SK-N-SH (cell line): ENCODE measurements at regions not wholly inside any gene's neighbourhood (a gene's known extent, or its start where the extent isn't known, plus 50 kb on each side); places are given as distances from the start of the nearest gene placed in this dataset.

Experiments
- CTCF ChIA-PET: fragments of 300-600, 350-600 bp; formaldehyde crosslinking; extraction: SDS; loops from one replicate; lab custom pipeline; 2021; lab: Yijun Ruan, JAX
- POLR2A ChIA-PET: fragments of 350-600 bp; sonication (Branson Sonifier 250); formaldehyde crosslinking; extraction: SDS; loops from one replicate; lab custom pipeline; 2020; ENCODE audit warnings: antibody characterized with exemption, inconsistent platforms; lab: Yijun Ruan, JAX
- DNase-seq: peaks from one replicate; pipeline ENCODE4 v3.0.0; 2012
- H2AFZ ChIP-seq: fragments of 200-600 bp; sonication (generic); 2 replicates; pipeline ENCODE4 v1.8.1; 2016; ENCODE audit warnings: antibody characterized with exemption, mild to moderate bottlenecking, low read depth
- H3F3A ChIP-seq: fragments of 200-600 bp; sonication (generic); replicated peaks from 2 replicates; pipeline ENCODE3; 2016; ENCODE audit warnings: antibody characterized with exemption, mild to moderate bottlenecking; ENCODE audit not compliant: insufficient read depth
- H3K27ac ChIP-seq, 2 experiments: fragments of 200-500 bp in 1 of 2; fragments of 200-600 bp in 1 of 2; sonication (Bioruptor generic) in 1 of 2; sonication (generic), shearing (Covaris generic) in 1 of 2; 2 replicates each; pipeline versions ENCODE4 v1.5.1 to v1.6.1; 2014 to 2016; ENCODE audit warnings: low read depth in 2 of 2, inconsistent platforms in 1 of 2, low read length in 1 of 2, mild to moderate bottlenecking in 1 of 2, mixed read lengths in 1 of 2
- H3K27me3 ChIP-seq: fragments of 200-600 bp; sonication (generic), shearing (Covaris generic); 2 replicates; pipeline ENCODE4 v1.6.1; 2016; ENCODE audit warnings: mixed run types; ENCODE audit not compliant: insufficient read depth
- H3K36me3 ChIP-seq, 2 experiments: fragments of 200-500 bp in 1 of 2; fragments of 200-600 bp in 1 of 2; sonication (Bioruptor generic) in 1 of 2; sonication (generic) in 1 of 2; replicated peaks in 1 of 2; 2 replicates each; pipeline versions ENCODE3 to v1.5.1; 2014 to 2016; ENCODE audit warnings: low read length in 1 of 2, mild to moderate bottlenecking in 1 of 2; ENCODE audit not compliant: insufficient read depth in 2 of 2, control insufficient read depth in 1 of 2
- H3K4me1 ChIP-seq, 2 experiments: fragments of 200-500 bp in 1 of 2; fragments of 200-600 bp in 1 of 2; sonication (Bioruptor generic) in 1 of 2; sonication (generic), shearing (Covaris generic) in 1 of 2; 2 replicates each; pipeline versions ENCODE4 v1.5.1 to v1.6.1; 2014 to 2016; ENCODE audit warnings: low read depth in 1 of 2, low read length in 1 of 2, mixed run types in 1 of 2; ENCODE audit not compliant: insufficient read depth in 2 of 2, control insufficient read depth in 1 of 2
- H3K4me2 ChIP-seq: fragments of 200-600 bp; sonication (generic), shearing (Covaris generic); 2 replicates; pipeline ENCODE4 v1.6.1; 2017; ENCODE audit warnings: mixed run types
- H3K4me3 ChIP-seq, 2 experiments: fragments of 200-500 bp in 1 of 2; fragments of 200-600 bp in 1 of 2; sonication (Bioruptor generic) in 1 of 2; sonication (generic), shearing (Covaris generic) in 1 of 2; 2 replicates each; pipeline versions ENCODE4 v1.5.1 to v1.8.1; 2014 to 2016; ENCODE audit warnings: low read depth in 2 of 2, inconsistent platforms in 1 of 2, low read length in 1 of 2, mild to moderate bottlenecking in 1 of 2, mixed read lengths in 1 of 2, moderate library complexity in 1 of 2
- H3K79me2 ChIP-seq: fragments of 200-600 bp; sonication (generic); 2 replicates; pipeline ENCODE4 v1.8.1; 2017; ENCODE audit warnings: mild to moderate bottlenecking; ENCODE audit not compliant: insufficient read depth
- H3K9ac ChIP-seq: fragments of 200-600 bp; sonication (generic); 2 replicates; pipeline ENCODE4 v1.6.1; 2017; ENCODE audit warnings: mixed run types
- H3K9me2 ChIP-seq: fragments of 200-600 bp; sonication (generic); 2 replicates; pipeline ENCODE4 v1.6.1; 2017; ENCODE audit warnings: mixed run types
- H3K9me3 ChIP-seq: fragments of 200-600 bp; sonication (generic); 2 replicates; pipeline ENCODE4 v1.6.1; 2017; ENCODE audit warnings: mixed run types, mild to moderate bottlenecking, moderate library complexity
- H4K20me1 ChIP-seq: fragments of 200-600 bp; sonication (generic); 2 replicates; pipeline ENCODE4 v1.6.1; 2017; ENCODE audit warnings: mild to moderate bottlenecking, mixed run types; ENCODE audit not compliant: insufficient read depth
- CHD2 ChIP-seq: fragments of 150-350 bp; IDR thresholded peaks from 2 replicates; pipeline ENCODE4 v1.6.1; 2018; ENCODE audit warnings: low read length; ENCODE audit not compliant: partially characterized antibody
- CTCF ChIP-seq: fragments of 200-600 bp; sonication (generic); IDR thresholded peaks from 2 replicates; pipeline ENCODE4 v1.6.1; 2017; ENCODE audit warnings: antibody characterized with exemption, mild to moderate bottlenecking, moderate library complexity
- EZH2phosphoT487 ChIP-seq: fragments of 200-600 bp; sonication (generic); IDR thresholded peaks from 2 replicates; pipeline ENCODE4 v1.6.1; 2017; ENCODE audit warnings: low read depth, mixed run types, mild to moderate bottlenecking, antibody characterized with exemption, moderate library complexity, borderline replicate concordance
- FOSL2 ChIP-seq: IDR thresholded peaks from 2 replicates; pipeline ENCODE4 v1.4.0; 2012; ENCODE audit warnings: low read depth, mild to moderate bottlenecking, moderate library complexity, borderline replicate concordance
- GABPA ChIP-seq: IDR thresholded peaks from 2 replicates; pipeline ENCODE4 v1.4.0; 2012; ENCODE audit warnings: low read depth, mild to moderate bottlenecking
- MEF2A ChIP-seq: IDR thresholded peaks from 2 replicates; pipeline ENCODE4 v1.4.0; 2012; ENCODE audit warnings: low read depth, borderline replicate concordance
- MXI1 ChIP-seq: IDR thresholded peaks from 2 replicates; pipeline ENCODE4 v1.6.1; 2012; ENCODE audit warnings: mild to moderate bottlenecking, low read depth, low read length, improper control_type of control experiment
- NRF1 ChIP-seq: IDR thresholded peaks from 2 replicates; pipeline ENCODE4 v1.6.1; 2012; ENCODE audit warnings: low read depth, mild to moderate bottlenecking, low read length
- RAD21 ChIP-seq: IDR thresholded peaks from 2 replicates; pipeline ENCODE4 v1.6.1; 2012; ENCODE audit warnings: mild to moderate bottlenecking, low read length
- SMC3 ChIP-seq: IDR thresholded peaks from 2 replicates; pipeline ENCODE4 v1.6.1; 2012; ENCODE audit warnings: low read depth, low read length, improper control_type of control experiment
- TEAD4 ChIP-seq: IDR thresholded peaks from 2 replicates; pipeline ENCODE4 v1.4.0; 2012; ENCODE audit warnings: mild to moderate bottlenecking, borderline replicate concordance; ENCODE audit not compliant: insufficient read depth
- YY1 ChIP-seq: IDR thresholded peaks from 2 replicates; pipeline ENCODE4 v1.4.0; 2012; ENCODE audit warnings: low read depth, mild to moderate bottlenecking
- WGBS: methylation state at CpG from one replicate; pipeline ENCODE4 v1.1.6; 2017; ENCODE audit warnings: low lambda C conversion rate; 5-methylcytosine and 5-hydroxymethylcytosine counted together
- TF ChIP-seq, protein P1 (sequence below): fragments of 150-350 bp; IDR thresholded peaks from 2 replicates; pipeline ENCODE4 v1.6.1; 2016; ENCODE audit warnings: mild to moderate bottlenecking, low read depth, low read length

DNA sequence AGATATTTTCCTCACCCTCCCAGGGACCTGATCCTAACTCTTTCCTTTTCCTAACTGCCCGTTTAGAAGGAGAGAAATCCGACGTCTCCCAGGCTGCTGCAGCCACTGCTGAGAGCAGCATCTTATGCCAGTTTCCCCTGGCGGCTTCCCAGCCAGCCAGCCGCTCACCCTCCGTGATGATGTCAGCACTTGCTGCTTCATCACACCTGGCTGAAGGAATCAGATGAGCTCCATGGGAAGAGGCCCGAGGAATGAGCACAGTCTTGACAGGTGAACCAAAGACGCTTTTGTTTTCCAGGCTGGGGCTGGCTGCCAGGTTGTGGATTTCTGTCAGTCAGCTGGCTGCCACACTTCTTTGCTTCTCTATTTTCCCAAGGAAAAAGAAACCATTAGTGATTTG is 445.1 kb upstream of the RBMS3 start:
- H3K27ac ChIP-seq = no peak overlapping the region
- ChIA-PET POLR2A (no interaction called here), CTCF (interaction anchor here (1.0 to 1.4 kb wide), 2 partner anchors 12 to 81 kb away, joined by 3 to 5 read pairs; no protein-coding TSS in a partner anchor)
- H3K27me3 ChIP-seq = no peaks in the 10 kb centered on the region; the same call in 1 of the 2 replicates
- no peaks in the 10 kb centered on the region for H3K36me3 ChIP-seq
- no peak overlapping the region for H3K9ac ChIP-seq
- no peak overlapping the region for H3K4me3 ChIP-seq
- no peaks in the 10 kb centered on the region for H3F3A ChIP-seq
- DNase-seq = no peak
- no peaks in the 10 kb centered on the region for H3K9me3 ChIP-seq
- TF ChIP-seq CTCF = no peak
- TF ChIP-seq RAD21 = no peak
- TF ChIP-seq SMC3 = no peak
- 49% methylated on average over 8 of the region's 8 CpGs for WGBS
- no peak overlapping the region for H3K4me2 ChIP-seq
- H3K9me2 ChIP-seq = no peaks in the 10 kb centered on the region
- H3K4me1 ChIP-seq = no peaks in the 10 kb centered on the region
- no peaks in the 10 kb centered on the region for H3K79me2 ChIP-seq
- no peak overlapping the region for H2AFZ ChIP-seq
- H4K20me1 ChIP-seq = no peaks in the 10 kb centered on the region

DNA sequence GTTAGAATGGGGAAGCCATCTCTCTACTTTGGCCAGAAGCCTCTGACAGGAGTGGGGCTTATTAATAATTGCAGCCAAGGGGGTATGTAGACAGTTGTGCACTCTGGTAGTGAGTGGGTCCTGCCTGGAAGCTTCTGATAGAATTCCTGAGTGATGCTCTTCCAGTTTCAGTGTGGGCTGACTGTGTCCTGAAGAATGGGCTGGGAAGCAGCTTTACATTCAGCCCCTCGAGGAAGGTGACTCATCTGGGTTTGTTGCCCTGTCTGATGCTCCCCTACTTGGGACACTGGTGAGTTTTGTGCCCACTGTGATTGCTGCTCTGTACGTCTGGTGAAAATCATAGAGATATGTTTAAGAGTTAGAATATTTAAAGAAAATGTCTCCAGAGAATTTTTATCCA is 444.7 kb upstream of the RBMS3 start:
- TF ChIP-seq CTCF (no peak), SMC3 (no peak), NRF1 (no peak), GABPA (no peak), CHD2 (no peak), TEAD4 (no peak), EZH2phosphoT487 (no peak), MEF2A (no peak), FOSL2 (no peak), YY1 (no peak), MXI1 (no peak)
- TF ChIP-seq, protein P1, sequence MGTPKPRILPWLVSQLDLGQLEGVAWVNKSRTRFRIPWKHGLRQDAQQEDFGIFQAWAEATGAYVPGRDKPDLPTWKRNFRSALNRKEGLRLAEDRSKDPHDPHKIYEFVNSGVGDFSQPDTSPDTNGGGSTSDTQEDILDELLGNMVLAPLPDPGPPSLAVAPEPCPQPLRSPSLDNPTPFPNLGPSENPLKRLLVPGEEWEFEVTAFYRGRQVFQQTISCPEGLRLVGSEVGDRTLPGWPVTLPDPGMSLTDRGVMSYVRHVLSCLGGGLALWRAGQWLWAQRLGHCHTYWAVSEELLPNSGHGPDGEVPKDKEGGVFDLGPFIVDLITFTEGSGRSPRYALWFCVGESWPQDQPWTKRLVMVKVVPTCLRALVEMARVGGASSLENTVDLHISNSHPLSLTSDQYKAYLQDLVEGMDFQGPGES = no peak
- TF ChIP-seq, all 33 proteins: peak for 0
- ChIA-PET POLR2A (no interaction called here), CTCF (interaction anchor here (1.4 kb wide), 1 partner anchor 11 kb away, joined by 5 read pairs; no protein-coding TSS in a partner anchor)
- Histone ChIP-seq H3K27ac (no peak overlapping the region), H3K27me3 (no peaks in the 10 kb centered on the region; the same call in 1 of the 2 replicates), H3K9me2 (no peaks in the 10 kb centered on the region), H2AFZ (no peak overlapping the region), H3F3A (no peaks in the 10 kb centered on the region), H3K4me2 (no peak overlapping the region), H3K4me3 (no peak overlapping the region), H3K79me2 (no peaks in the 10 kb centered on the region), H3K4me1 (no peaks in the 10 kb centered on the region), H4K20me1 (no peaks in the 10 kb centered on the region), H3K9me3 (no peaks in the 10 kb centered on the region), H3K36me3 (no peaks in the 10 kb centered on the region), H3K9ac (no peak overlapping the region)
- DNase-seq = no peak
- 13% methylated on average over 2 of the region's 2 CpGs for whole genome bisulfite sequencing
